Embryonic facial prominence (tissue), 1 donor: ENCODE measurements at regions not wholly inside any gene's neighbourhood (a gene's known extent, or its start where the extent isn't known, plus 50 kb on each side); places are given as distances from the start of the nearest gene placed in this dataset.

Experiments
- DNase-seq: peaks from one replicate; pipeline ENCODE4 v3.0.0-alpha.2; 2016; ENCODE audit errors: extremely low spot score

- DNase-seq: no peak
Observed at GRCh38 chr1:78359666-78360065, 131.1 kb upstream of the PTGFR start.

- DNase-seq: no peak
Observed at GRCh38 chr1:78360584-78360983, 130.2 kb upstream of the PTGFR start.

- DNase-seq: no peak
Observed at GRCh38 chr1:78367700-78368099, 123.1 kb upstream of the PTGFR start.

- DNase-seq: no peak
Observed at GRCh38 chr1:78369546-78369945, 121.2 kb upstream of the PTGFR start.

- DNase-seq: no peak
Observed at GRCh38 chr1:78370356-78370755, 120.4 kb upstream of the PTGFR start.

GRCh38 chr1:78370779-78371482, 119.8 kb upstream of the PTGFR start:
- no peak for DNase-seq

GRCh38 chr1:78373676-78374075, 117.1 kb upstream of the PTGFR start:
- DNase-seq: no peak

- DNase-seq: no peak
Observed at GRCh38 chr1:78375996-78376395, 114.8 kb upstream of the PTGFR start.

- no peak for DNase-seq
Observed at GRCh38 chr1:78377356-78377928, 113.3 kb upstream of the PTGFR start.

GRCh38 chr1:78383923-78384322, 106.9 kb upstream of the PTGFR start:
- DNase-seq: no peak

- DNase-seq: no peak
Observed at GRCh38 chr1:78385744-78386462, 104.9 kb upstream of the PTGFR start.

- DNase-seq: no peak
Observed at GRCh38 chr1:78387201-78387600, 103.6 kb upstream of the PTGFR start.

- no peak for DNase-seq
Observed at GRCh38 chr1:78387871-78388270, 102.9 kb upstream of the PTGFR start.

- DNase-seq: no peak
Observed at GRCh38 chr1:78388275-78388674, 102.5 kb upstream of the PTGFR start.

GRCh38 chr1:78401148-78401547, 89.6 kb upstream of the PTGFR start:
- no peak for DNase-seq

GRCh38 chr1:78408192-78408591, 82.6 kb upstream of the PTGFR start:
- DNase-seq: peak; percentile 68

GRCh38 chr1:78408810-78409209, 82.0 kb upstream of the PTGFR start:
- DNase-seq: no peak

GRCh38 chr1:78410643-78411042, 80.1 kb upstream of the PTGFR start:
- no peak for DNase-seq

- DNase-seq: no peak
Observed at GRCh38 chr1:78411707-78412106, 79.1 kb upstream of the PTGFR start.

- DNase-seq: no peak
Observed at GRCh38 chr1:78415165-78415564, 75.6 kb upstream of the PTGFR start.

GRCh38 chr1:78419309-78419708, 71.5 kb upstream of the PTGFR start:
- no peak for DNase-seq

- DNase-seq: no peak
Observed at GRCh38 chr1:78420181-78420580, 70.6 kb upstream of the PTGFR start.

- no peak for DNase-seq
Observed at GRCh38 chr1:78420688-78421087, 70.1 kb upstream of the PTGFR start.
